ENCODE measurements at regions not wholly inside any gene's neighbourhood (a gene's known extent, or its start where the extent isn't known, plus 50 kb on each side); places are given as distances from the start of the nearest gene placed in this dataset.
"Not testable (repeated sequence)": the region's sequence is repeated elsewhere in the genome, so short reads cannot be mapped to it uniquely, and the experiment has no call there.

DNA sequence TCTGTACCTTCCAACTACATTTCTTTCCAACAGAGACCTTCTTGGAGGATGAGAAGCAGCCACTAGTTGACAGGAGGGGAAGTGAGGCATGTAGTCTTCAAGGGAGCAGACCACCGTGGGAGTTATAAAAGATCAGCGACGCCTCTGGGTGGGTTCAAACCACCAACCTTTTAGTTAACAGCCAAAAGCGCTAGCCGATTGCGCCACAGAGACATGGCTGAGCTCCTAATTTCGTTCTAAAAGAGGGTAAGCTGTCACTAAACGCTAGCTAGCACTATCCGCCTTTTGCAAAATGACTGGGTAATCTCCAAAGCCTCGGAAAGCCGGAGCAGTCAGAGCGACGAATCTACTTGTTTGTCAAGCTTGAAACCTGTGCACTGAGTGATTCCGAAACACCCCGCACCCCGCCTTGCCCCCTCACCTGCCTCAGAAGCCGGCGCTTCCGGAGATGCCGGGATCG lies 135.8 kb downstream of the FAM72B start:
- TF ChIP-seq EZH2 (IDR thresholded peaks at IDR 0.05; ENCODE audit: insufficient read depth, poor library complexity, severe bottlenecking); EZH2phosphoT487 (IDR thresholded peaks at IDR 0.05; ENCODE audit: insufficient read depth, low read depth): not testable (repeated sequence)
